HCT116 (cell line): ENCODE measurements at regions not wholly inside any gene's neighbourhood (a gene's known extent, or its start where the extent isn't known, plus 50 kb on each side); places are given as distances from the start of the nearest gene placed in this dataset.

Experiments
- ATAC-seq: fragments of 200-7000 bp; cut with Tn5 transposase; 2 replicates; pipeline ENCODE4 v1.9.1; 2020; ENCODE audit warnings: mild to moderate bottlenecking, moderate library complexity
- BruUV-seq: library from RNA; stranded (reverse); fragments of 400-500 nt; replicated peaks from 2 replicates; lab custom pipeline; 2021; lab: Mats Ljungman, UMichigan
- CTCF ChIA-PET: fragments of 300-600 bp; sonication (Branson Sonifier 250); formaldehyde crosslinking; loops from one replicate; lab custom pipeline; 2021; ENCODE audit warnings: antibody characterized with exemption; lab: Charles Lee
- POLR2A ChIA-PET: fragments of 300-600, 350-600 bp; sonication (Branson Sonifier 250); formaldehyde crosslinking; loops from one replicate; lab custom pipeline; 2021; ENCODE audit warnings: antibody characterized with exemption; lab: Charles Lee
- RAD21 ChIA-PET, 2 experiments: fragments of 300-600 bp; sonication (Branson Sonifier 250); formaldehyde crosslinking; loops; one replicate each; lab custom pipeline; 2023; ENCODE audit warnings: low total read pairs in 2 of 2; ENCODE audit not compliant: uncharacterized antibody in 2 of 2, unreplicated experiment in 2 of 2, low non-redundant PET in 1 of 2; lab: Charles Lee
- DNase-seq: peaks from one replicate; pipeline ENCODE4 v3.0.0-alpha.2; 2010; ENCODE audit warnings: low read depth, low spot score
- H2AFZ ChIP-seq: fragments of 200-600 bp; shearing (Covaris generic), sonication (generic); 2 replicates; pipeline ENCODE4 v1.6.1; 2017; ENCODE audit warnings: low read depth, mixed run types, mixed read lengths, antibody characterized with exemption, low read length; ENCODE audit not compliant: poor library complexity, severe bottlenecking
- H3K27ac ChIP-seq: 2 replicates; pipeline ENCODE4 v1.5.1; 2012; ENCODE audit warnings: low read depth, low read length
- H3K27me3 ChIP-seq: fragments of 200-600 bp; sonication (generic); 2 replicates; pipeline ENCODE4 v1.6.1; 2016; ENCODE audit warnings: mixed run types, low read length, mixed read lengths; ENCODE audit not compliant: insufficient read depth
- H3K36me3 ChIP-seq, 2 experiments: fragments of 200-500 bp in 1 of 2; fragments of 200-600 bp in 1 of 2; sonication (Bioruptor generic) in 1 of 2; sonication (generic) in 1 of 2; 2 replicates each; pipeline versions ENCODE4 v1.5.1 to v1.6.1; 2014 to 2016; ENCODE audit warnings: low read length in 2 of 2, inconsistent platforms in 1 of 2, mixed read lengths in 1 of 2, mixed run types in 1 of 2; ENCODE audit not compliant: insufficient read depth in 2 of 2, control insufficient read depth in 1 of 2
- H3K4me1 ChIP-seq, 2 experiments: fragments of 200-600 bp in 1 of 2; sonication (generic) in 1 of 2; 2 replicates each; pipeline versions ENCODE4 v1.5.1 to v1.6.1; 2012 to 2017; ENCODE audit warnings: low read length in 2 of 2, inconsistent platforms in 1 of 2, mild to moderate bottlenecking in 1 of 2, mixed read lengths in 1 of 2, mixed run types in 1 of 2, moderate library complexity in 1 of 2; ENCODE audit not compliant: insufficient read depth in 2 of 2, control insufficient read depth in 1 of 2
- H3K4me2 ChIP-seq: fragments of 200-600 bp; sonication (generic); 2 replicates; pipeline ENCODE4 v1.6.1; 2017; ENCODE audit warnings: mixed run types, low read length, mixed read lengths
- H3K4me3 ChIP-seq, 2 experiments: fragments of 200-600 bp in 1 of 2; sonication (generic) in 1 of 2; replicated peaks in 1 of 2; 2 replicates each; pipeline ENCODE4 v1.5.1; 2011 to 2016; ENCODE audit warnings: low read length in 2 of 2, control low read depth in 1 of 2, low read depth in 1 of 2, mild to moderate bottlenecking in 1 of 2, mixed read lengths in 1 of 2, mixed run types in 1 of 2
- H3K79me2 ChIP-seq: fragments of 200-600 bp; sonication (generic); 2 replicates; pipeline ENCODE4 v1.6.1; 2017; ENCODE audit warnings: mild to moderate bottlenecking, mixed run types, low read length, moderate library complexity, mixed read lengths; ENCODE audit not compliant: insufficient read depth
- H3K9ac ChIP-seq: fragments of 200-600 bp; sonication (generic); 2 replicates; pipeline ENCODE4 v1.6.1; 2016; ENCODE audit warnings: low read length, mixed read lengths
- H3K9me2 ChIP-seq: fragments of 200-600 bp; sonication (generic), shearing (Covaris generic); 2 replicates; pipeline ENCODE4 v1.6.1; 2017; ENCODE audit warnings: mixed run types, mild to moderate bottlenecking, moderate library complexity; ENCODE audit not compliant: insufficient read depth
- H3K9me3 ChIP-seq, 2 experiments: fragments of 200-500 bp in 1 of 2; fragments of 200-600 bp in 1 of 2; sonication (Bioruptor generic) in 1 of 2; sonication (generic) in 1 of 2; 2 replicates each; pipeline ENCODE4 v1.6.1; 2014 to 2017; ENCODE audit warnings: low read length in 2 of 2, mixed read lengths in 2 of 2, inconsistent platforms in 1 of 2, low read depth in 1 of 2, mild to moderate bottlenecking in 1 of 2, mixed run types in 1 of 2, moderate library complexity in 1 of 2; ENCODE audit not compliant: control insufficient read depth in 1 of 2, insufficient read depth in 1 of 2
- H4K20me1 ChIP-seq: fragments of 200-600 bp; sonication (generic), shearing (Covaris generic); 2 replicates; pipeline ENCODE4 v1.6.1; 2017; ENCODE audit warnings: mixed run types, mild to moderate bottlenecking, moderate library complexity; ENCODE audit not compliant: insufficient read depth
- ATF3 ChIP-seq: IDR thresholded peaks from 2 replicates; pipeline ENCODE4 v1.6.1; 2012
- EGR1 ChIP-seq: IDR thresholded peaks from 2 replicates; pipeline ENCODE4 v1.6.1; 2012; ENCODE audit warnings: low read depth
- ELF1 ChIP-seq: IDR thresholded peaks from 2 replicates; pipeline ENCODE4 v1.6.1; 2012; ENCODE audit warnings: low read depth, borderline replicate concordance
- EZH2 ChIP-seq: fragments of 200-600 bp; sonication (generic); IDR thresholded peaks from 2 replicates; pipeline ENCODE4 v1.6.1; 2017; ENCODE audit warnings: antibody characterized with exemption, mixed run types
- EZH2phosphoT487 ChIP-seq: fragments of 200-600 bp; IDR thresholded peaks from 2 replicates; pipeline ENCODE4 v1.6.1; 2018; ENCODE audit warnings: antibody characterized with exemption, borderline replicate concordance
- FOSL1 ChIP-seq: IDR thresholded peaks from 2 replicates; pipeline ENCODE4 v1.6.1; 2012; ENCODE audit warnings: low read depth
- MAX ChIP-seq: IDR thresholded peaks from 2 replicates; pipeline ENCODE4 v1.6.1; 2012
- POLR2A ChIP-seq: IDR thresholded peaks from 2 replicates; pipeline ENCODE4 v1.7.0; 2011; ENCODE audit warnings: borderline replicate concordance; ENCODE audit not compliant: insufficient read depth, insufficient read length; ENCODE audit errors: extremely low read depth
- POLR2AphosphoS5 ChIP-seq: IDR thresholded peaks from 2 replicates; pipeline ENCODE4 v1.6.1; 2011; ENCODE audit warnings: mild to moderate bottlenecking, low read depth, low read length, moderate library complexity
- RAD21 ChIP-seq: IDR thresholded peaks from 2 replicates; pipeline ENCODE4 v1.6.1; 2012; ENCODE audit warnings: low read depth, mild to moderate bottlenecking
- SIN3A ChIP-seq: IDR thresholded peaks from 2 replicates; pipeline ENCODE4 v1.6.1; 2012; ENCODE audit warnings: low read depth
- SP1 ChIP-seq: IDR thresholded peaks from 2 replicates; pipeline ENCODE4 v1.6.1; 2012; ENCODE audit warnings: low read depth
- TCF7L2 ChIP-seq: IDR thresholded peaks from 2 replicates; pipeline ENCODE4 v1.7.0; 2011; ENCODE audit warnings: borderline replicate concordance, inconsistent platforms; ENCODE audit not compliant: insufficient read depth, insufficient read length; ENCODE audit errors: extremely low read depth
- YY1 ChIP-seq: IDR thresholded peaks from 2 replicates; pipeline ENCODE4 v1.6.1; 2011; ENCODE audit warnings: low read length, low read depth, moderate library complexity, mild to moderate bottlenecking; ENCODE audit not compliant: insufficient replicate concordance; ENCODE audit errors: extremely low read depth
- ZBTB33 ChIP-seq: IDR thresholded peaks from 2 replicates; pipeline ENCODE4 v1.6.1; 2011; ENCODE audit warnings: mild to moderate bottlenecking, low read length, moderate library complexity; ENCODE audit not compliant: insufficient replicate concordance; ENCODE audit errors: extremely low read depth
- ZFX ChIP-seq: fragments of 450-650 bp; IDR thresholded peaks from 2 replicates; pipeline ENCODE4 v1.6.1; 2017
- ZNF274 ChIP-seq: fragments of 200-500 bp; sonication (Bioruptor generic); IDR thresholded peaks from 2 replicates; pipeline ENCODE4 v1.6.1; 2014; ENCODE audit warnings: mild to moderate bottlenecking, low read depth, low read length, inconsistent platforms
- intact Hi-C: fragments of 100-400 bp; cut with micrococcal nuclease; formaldehyde crosslinking; loops from 2 replicates; pipeline ENCODE4 v1.10.0; 2022

GRCh38 chr9:80954521-80954920 lies 734.8 kb downstream of the TLE1 start:
- Histone ChIP-seq H3K79me2 (no peaks in the 10 kb centered on the region), H3K9ac (no peak overlapping the region), H3K4me1 (no peaks in the 10 kb centered on the region), H3K9me3 (peaks cover 3 to 4% of the 10 kb centered on the region in 2 experiments; a peak in 2 of 4 replicates), H3K4me3 (no peak overlapping the region), H3K36me3 (no peaks in the 10 kb centered on the region), H3K27ac (no peak overlapping the region), H2AFZ (no peak overlapping the region), H4K20me1 (no peaks in the 10 kb centered on the region), H3K4me2 (no peak overlapping the region), H3K27me3 (no peaks in the 10 kb centered on the region), H3K9me2 (no peaks in the 10 kb centered on the region)
- TF ChIP-seq EZH2, result no peak
- no peak for TF ChIP-seq MAX
- TF ChIP-seq YY1, result no peak
- TF ChIP-seq SIN3A, result no peak
- TF ChIP-seq ZNF274, result no peak
- TF ChIP-seq ATF3, result no peak
- no peak for TF ChIP-seq EZH2phosphoT487
- TF ChIP-seq EGR1, result no peak
- no peak for TF ChIP-seq FOSL1
- TF ChIP-seq SP1, result no peak
- TF ChIP-seq RAD21, result no peak
- no peak for TF ChIP-seq ELF1
- TF ChIP-seq POLR2A, result no peak
- TF ChIP-seq ZBTB33, result no peak
- no peak for TF ChIP-seq ZFX
- no peak for TF ChIP-seq POLR2AphosphoS5
- TF ChIP-seq TCF7L2, result no peak
- POLR2A ChIA-PET, result no interaction called here
- DNase-seq (no peak), ATAC-seq (no peak)
- intact Hi-C loops, result no loop called here
- BruUV-seq, result no TSS peak
- CTCF ChIA-PET, result no interaction called here
- RAD21 ChIA-PET, result no interaction called here
